GM23338 (cell line): ENCODE measurements at regions not wholly inside any gene's neighbourhood (a gene's known extent, or its start where the extent isn't known, plus 50 kb on each side); places are given as distances from the start of the nearest gene placed in this dataset.
"Not testable (repeated sequence)": the region's sequence is repeated elsewhere in the genome, so short reads cannot be mapped to it uniquely, and the experiment has no call there.

ENCODE experiments used
- ATAC-seq: fragments of 200-7000 bp; cut with Tn5 transposase; 3 replicates; pipeline ENCODE4 v1.9.1; 2020
- DNase-seq: peaks from one replicate; pipeline ENCODE4 v3.0.0-alpha.2; 2015; ENCODE audit warnings: low spot score
- H2AFZ ChIP-seq: fragments of 200-600 bp; sonication (generic); 2 replicates; pipeline ENCODE4 v1.8.0; 2016; ENCODE audit warnings: antibody characterized with exemption, mild to moderate bottlenecking, moderate library complexity
- H3F3A ChIP-seq: fragments of 200-600 bp; sonication (generic); replicated peaks from 2 replicates; pipeline ENCODE4 v1.8.0; 2017; ENCODE audit warnings: antibody characterized with exemption, mixed run types, low read depth
- H3K27ac ChIP-seq: fragments of 200-600 bp; sonication (generic); 2 replicates; pipeline ENCODE4 v1.6.1; 2016; ENCODE audit warnings: low read depth
- H3K27me3 ChIP-seq: fragments of 200-600 bp; sonication (generic); 2 replicates; pipeline ENCODE4 v1.8.0; 2016; ENCODE audit warnings: mild to moderate bottlenecking, mixed run types, moderate library complexity; ENCODE audit not compliant: insufficient read depth
- H3K36me3 ChIP-seq: fragments of 200-600 bp; sonication (generic); 2 replicates; pipeline ENCODE4 v1.8.0; 2016; ENCODE audit warnings: mild to moderate bottlenecking; ENCODE audit not compliant: insufficient read depth
- H3K4me1 ChIP-seq: fragments of 200-600 bp; sonication (generic); 2 replicates; pipeline ENCODE4 v1.8.0; 2016; ENCODE audit warnings: mild to moderate bottlenecking, moderate library complexity; ENCODE audit not compliant: insufficient read depth
- H3K4me2 ChIP-seq: fragments of 200-600 bp; sonication (generic); 2 replicates; pipeline ENCODE4 v1.7.1; 2017; ENCODE audit warnings: mixed run types
- H3K4me3 ChIP-seq: fragments of 200-600 bp; sonication (generic); 2 replicates; pipeline ENCODE4 v1.6.1; 2016; ENCODE audit warnings: mixed run types
- H3K79me2 ChIP-seq: fragments of 200-600 bp; sonication (generic); replicated peaks from 2 replicates; pipeline ENCODE4 v1.8.0; 2017; ENCODE audit warnings: mild to moderate bottlenecking; ENCODE audit not compliant: insufficient read depth
- H3K9me2 ChIP-seq: fragments of 200-600 bp; sonication (generic); 2 replicates; pipeline ENCODE4 v1.8.0; 2017; ENCODE audit not compliant: insufficient read depth
- H4K20me1 ChIP-seq: fragments of 200-600 bp; sonication (generic); replicated peaks from 2 replicates; pipeline ENCODE4 v1.8.0; 2017; ENCODE audit warnings: mild to moderate bottlenecking; ENCODE audit not compliant: insufficient read depth
- H3K27ac Mint-ChIP-seq: 2 replicates; pipeline ENCODE4 v1.8.0; 2020; ENCODE audit warnings: inconsistent platforms, mild to moderate bottlenecking, moderate library complexity, mixed read lengths
- H3K27me3 Mint-ChIP-seq: 3 replicates; pipeline ENCODE4 v1.8.0; 2022; ENCODE audit warnings: low read depth, mild to moderate bottlenecking, moderate library complexity, mixed read lengths, inconsistent platforms; ENCODE audit not compliant: insufficient read depth, poor library complexity
- H3K36me3 Mint-ChIP-seq: 3 replicates; pipeline ENCODE4 v1.8.0; 2021; ENCODE audit warnings: low read depth, mild to moderate bottlenecking, inconsistent platforms, moderate library complexity, mixed read lengths
- H3K4me1 Mint-ChIP-seq: 3 replicates; pipeline ENCODE4 v1.8.0; 2020; ENCODE audit warnings: mild to moderate bottlenecking, inconsistent platforms, mixed read lengths
- H3K4me3 Mint-ChIP-seq: 3 replicates; pipeline ENCODE4 v1.8.0; 2021; ENCODE audit warnings: moderate library complexity, mild to moderate bottlenecking, inconsistent platforms, mixed read lengths
- H3K9me3 Mint-ChIP-seq: 3 replicates; pipeline ENCODE4 v1.8.0; 2020; ENCODE audit warnings: moderate library complexity, mild to moderate bottlenecking, inconsistent platforms, mixed read lengths
- CREB1 ChIP-seq: fragments of 250-450 bp; sonication (Bioruptor Pico); IDR thresholded peaks from 2 replicates; pipeline ENCODE4 v1.5.0; 2020; ENCODE audit warnings: low read depth, mild to moderate bottlenecking, moderate library complexity
- EZH2 ChIP-seq: fragments of 200-600 bp; sonication (generic); IDR thresholded peaks from one replicate; pipeline ENCODE4 v1.8.0; 2017; ENCODE audit warnings: antibody characterized with exemption, mild to moderate bottlenecking, low read depth; ENCODE audit not compliant: unreplicated experiment
- EZH2phosphoT487 ChIP-seq: fragments of 200-600 bp; sonication (generic); IDR thresholded peaks from one replicate; pipeline ENCODE4 v1.8.1; 2018; ENCODE audit warnings: antibody characterized with exemption; ENCODE audit not compliant: unreplicated experiment
- JUNB ChIP-seq: IDR thresholded peaks from one replicate; pipeline ENCODE4 v1.6.1; 2016; ENCODE audit warnings: antibody characterized with exemption; ENCODE audit not compliant: unreplicated experiment
- NANOG ChIP-seq: IDR thresholded peaks from 2 replicates; pipeline ENCODE4 v1.6.1; 2016; ENCODE audit warnings: antibody characterized with exemption, borderline replicate concordance
- POLR2AphosphoS5 ChIP-seq: IDR thresholded peaks from 2 replicates; pipeline ENCODE4 v1.6.1; 2016; ENCODE audit warnings: antibody characterized with exemption, low read depth
- STAT1 ChIP-seq: IDR thresholded peaks from one replicate; pipeline ENCODE4 v1.6.1; 2016; ENCODE audit warnings: antibody characterized with exemption; ENCODE audit not compliant: unreplicated experiment
- ZNF114 ChIP-seq: fragments of 250-450 bp; sonication (Bioruptor Pico); IDR thresholded peaks from 2 replicates; pipeline ENCODE4 v1.5.0; 2020; ENCODE audit warnings: mild to moderate bottlenecking, moderate library complexity
- ZNF331 ChIP-seq: fragments of 250-450 bp; sonication (Bioruptor Pico); IDR thresholded peaks from 2 replicates; pipeline ENCODE4 v1.5.0; 2020; ENCODE audit warnings: low read depth, mild to moderate bottlenecking, moderate library complexity
- TF ChIP-seq, protein P1 (sequence below), 2 experiments: fragments of 200-600 bp in 1 of 2; sonication (generic) in 1 of 2; conservative IDR thresholded peaks; 2 replicates each; pipeline versions ENCODE4 v1.5.1 to v1.6.1; 2016 to 2017; ENCODE audit warnings: antibody characterized with exemption in 2 of 2, low read depth in 2 of 2, mild to moderate bottlenecking in 2 of 2, moderate library complexity in 1 of 2
- TF ChIP-seq, protein P2 (sequence below): IDR thresholded peaks from 2 replicates; pipeline ENCODE4 v1.6.1; 2016; ENCODE audit warnings: antibody characterized with exemption
- TF ChIP-seq, protein P3 (sequence below): IDR thresholded peaks from one replicate; pipeline ENCODE4 v1.6.1; 2018; ENCODE audit warnings: antibody characterized with exemption; ENCODE audit not compliant: unreplicated experiment

DNA sequence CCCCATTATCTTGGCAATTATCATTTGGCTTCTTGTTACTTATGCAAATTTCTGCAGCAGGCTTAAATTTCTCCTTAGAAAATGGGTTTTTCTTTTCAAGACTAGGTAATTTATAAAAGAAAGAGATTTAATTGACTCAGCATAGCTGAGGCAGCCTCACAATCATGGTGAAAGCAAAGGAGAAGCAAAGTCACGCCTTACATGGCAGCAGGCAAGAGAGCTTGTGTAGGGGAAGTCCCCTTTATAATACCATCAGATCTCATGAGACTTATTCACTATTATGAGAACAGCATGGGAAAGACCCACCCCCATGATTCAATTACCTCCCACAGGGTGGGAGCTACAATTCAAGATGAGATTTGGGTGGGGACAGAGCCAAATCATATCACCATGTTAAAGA, 158.3 kb upstream of the NRBF2 start:
- not testable (repeated sequence) for H2AFZ ChIP-seq, ATAC-seq, H3K4me1 Mint-ChIP-seq, H3K4me3 ChIP-seq, H3F3A ChIP-seq, H3K4me1 ChIP-seq, H3K4me2 ChIP-seq, H3K27ac ChIP-seq, DNase-seq, H3K27me3 Mint-ChIP-seq, H3K27me3 ChIP-seq, H3K36me3 ChIP-seq, H3K4me3 Mint-ChIP-seq, H3K27ac Mint-ChIP-seq, H4K20me1 ChIP-seq, H3K79me2 ChIP-seq
- H3K36me3 Mint-ChIP-seq: peaks cover 12% of the 10 kb centered on the region; the same call in 2 of the 3 replicates
- peaks cover 16% of the 10 kb centered on the region; the same call in 1 of the 2 replicates for H3K9me2 ChIP-seq
- peaks cover 32% of the 10 kb centered on the region for H3K9me3 Mint-ChIP-seq

DNA sequence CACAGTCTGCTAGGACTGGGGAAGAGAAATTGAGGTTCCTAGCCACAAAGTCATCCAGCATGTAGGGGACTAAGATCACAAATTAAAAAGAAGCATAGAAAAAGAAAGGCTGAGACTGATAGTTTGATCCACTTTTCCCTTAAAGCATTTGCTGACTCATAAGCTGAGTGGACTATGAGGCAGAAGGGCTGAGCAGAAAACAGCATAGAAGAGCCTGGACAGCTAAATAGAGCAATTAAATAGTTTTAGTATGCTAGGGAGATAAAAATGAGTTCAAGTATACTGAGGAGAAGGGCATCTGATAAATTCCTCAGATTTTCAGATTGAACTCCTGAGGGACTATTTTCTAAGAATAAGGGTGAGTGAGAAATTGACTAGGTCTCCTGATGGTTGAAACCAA, 155.9 kb upstream of the EGR2 start:
- H3K27ac Mint-ChIP-seq: no peak overlapping the region; the same call in 1 of the 2 replicates
- peaks cover 12% of the 10 kb centered on the region; the same call in 2 of the 3 replicates for H3K36me3 Mint-ChIP-seq
- H3K27ac ChIP-seq: no peak overlapping the region
- peaks cover 27% of the 10 kb centered on the region for H3K9me3 Mint-ChIP-seq
- no peak overlapping the region for H3K4me3 Mint-ChIP-seq
- H3K4me1 Mint-ChIP-seq: no peaks in the 10 kb centered on the region
- H3K4me3 ChIP-seq: no peak overlapping the region
- H3K27me3 ChIP-seq: no peaks in the 10 kb centered on the region
- DNase-seq (no peak), ATAC-seq (no peak)
- H3K79me2 ChIP-seq: no peaks in the 10 kb centered on the region
- H3K4me2 ChIP-seq: no peak overlapping the region
- peaks cover 7% of the 10 kb centered on the region; the same call in 1 of the 2 replicates for H3K9me2 ChIP-seq
- peak overlapping the region; percentile 59; the same call in 1 of the 2 replicates for H2AFZ ChIP-seq
- no peaks in the 10 kb centered on the region for H3K4me1 ChIP-seq
- H3F3A ChIP-seq: no peaks in the 10 kb centered on the region
- H4K20me1 ChIP-seq: no peaks in the 10 kb centered on the region
- H3K36me3 ChIP-seq: no peaks in the 10 kb centered on the region
- no peaks in the 10 kb centered on the region for H3K27me3 Mint-ChIP-seq
- TF ChIP-seq, protein P1, sequence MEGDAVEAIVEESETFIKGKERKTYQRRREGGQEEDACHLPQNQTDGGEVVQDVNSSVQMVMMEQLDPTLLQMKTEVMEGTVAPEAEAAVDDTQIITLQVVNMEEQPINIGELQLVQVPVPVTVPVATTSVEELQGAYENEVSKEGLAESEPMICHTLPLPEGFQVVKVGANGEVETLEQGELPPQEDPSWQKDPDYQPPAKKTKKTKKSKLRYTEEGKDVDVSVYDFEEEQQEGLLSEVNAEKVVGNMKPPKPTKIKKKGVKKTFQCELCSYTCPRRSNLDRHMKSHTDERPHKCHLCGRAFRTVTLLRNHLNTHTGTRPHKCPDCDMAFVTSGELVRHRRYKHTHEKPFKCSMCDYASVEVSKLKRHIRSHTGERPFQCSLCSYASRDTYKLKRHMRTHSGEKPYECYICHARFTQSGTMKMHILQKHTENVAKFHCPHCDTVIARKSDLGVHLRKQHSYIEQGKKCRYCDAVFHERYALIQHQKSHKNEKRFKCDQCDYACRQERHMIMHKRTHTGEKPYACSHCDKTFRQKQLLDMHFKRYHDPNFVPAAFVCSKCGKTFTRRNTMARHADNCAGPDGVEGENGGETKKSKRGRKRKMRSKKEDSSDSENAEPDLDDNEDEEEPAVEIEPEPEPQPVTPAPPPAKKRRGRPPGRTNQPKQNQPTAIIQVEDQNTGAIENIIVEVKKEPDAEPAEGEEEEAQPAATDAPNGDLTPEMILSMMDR (conservative IDR thresholded peaks at IDR 0.05; ENCODE audit: low read depth in 2 of 2): no peak
- TF ChIP-seq NANOG (no peak), STAT1 (no peak), POLR2AphosphoS5 (no peak), ZNF114 (CRISPR knock-in tag) (no peak), CREB1 (no peak), JUNB (no peak), EZH2phosphoT487 (no peak), EZH2 (no peak), ZNF331 (CRISPR knock-in tag) (no peak)
- TF ChIP-seq, protein P2, sequence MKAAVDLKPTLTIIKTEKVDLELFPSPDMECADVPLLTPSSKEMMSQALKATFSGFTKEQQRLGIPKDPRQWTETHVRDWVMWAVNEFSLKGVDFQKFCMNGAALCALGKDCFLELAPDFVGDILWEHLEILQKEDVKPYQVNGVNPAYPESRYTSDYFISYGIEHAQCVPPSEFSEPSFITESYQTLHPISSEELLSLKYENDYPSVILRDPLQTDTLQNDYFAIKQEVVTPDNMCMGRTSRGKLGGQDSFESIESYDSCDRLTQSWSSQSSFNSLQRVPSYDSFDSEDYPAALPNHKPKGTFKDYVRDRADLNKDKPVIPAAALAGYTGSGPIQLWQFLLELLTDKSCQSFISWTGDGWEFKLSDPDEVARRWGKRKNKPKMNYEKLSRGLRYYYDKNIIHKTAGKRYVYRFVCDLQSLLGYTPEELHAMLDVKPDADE: no peak
- TF ChIP-seq, protein P3, sequence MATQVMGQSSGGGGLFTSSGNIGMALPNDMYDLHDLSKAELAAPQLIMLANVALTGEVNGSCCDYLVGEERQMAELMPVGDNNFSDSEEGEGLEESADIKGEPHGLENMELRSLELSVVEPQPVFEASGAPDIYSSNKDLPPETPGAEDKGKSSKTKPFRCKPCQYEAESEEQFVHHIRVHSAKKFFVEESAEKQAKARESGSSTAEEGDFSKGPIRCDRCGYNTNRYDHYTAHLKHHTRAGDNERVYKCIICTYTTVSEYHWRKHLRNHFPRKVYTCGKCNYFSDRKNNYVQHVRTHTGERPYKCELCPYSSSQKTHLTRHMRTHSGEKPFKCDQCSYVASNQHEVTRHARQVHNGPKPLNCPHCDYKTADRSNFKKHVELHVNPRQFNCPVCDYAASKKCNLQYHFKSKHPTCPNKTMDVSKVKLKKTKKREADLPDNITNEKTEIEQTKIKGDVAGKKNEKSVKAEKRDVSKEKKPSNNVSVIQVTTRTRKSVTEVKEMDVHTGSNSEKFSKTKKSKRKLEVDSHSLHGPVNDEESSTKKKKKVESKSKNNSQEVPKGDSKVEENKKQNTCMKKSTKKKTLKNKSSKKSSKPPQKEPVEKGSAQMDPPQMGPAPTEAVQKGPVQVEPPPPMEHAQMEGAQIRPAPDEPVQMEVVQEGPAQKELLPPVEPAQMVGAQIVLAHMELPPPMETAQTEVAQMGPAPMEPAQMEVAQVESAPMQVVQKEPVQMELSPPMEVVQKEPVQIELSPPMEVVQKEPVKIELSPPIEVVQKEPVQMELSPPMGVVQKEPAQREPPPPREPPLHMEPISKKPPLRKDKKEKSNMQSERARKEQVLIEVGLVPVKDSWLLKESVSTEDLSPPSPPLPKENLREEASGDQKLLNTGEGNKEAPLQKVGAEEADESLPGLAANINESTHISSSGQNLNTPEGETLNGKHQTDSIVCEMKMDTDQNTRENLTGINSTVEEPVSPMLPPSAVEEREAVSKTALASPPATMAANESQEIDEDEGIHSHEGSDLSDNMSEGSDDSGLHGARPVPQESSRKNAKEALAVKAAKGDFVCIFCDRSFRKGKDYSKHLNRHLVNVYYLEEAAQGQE: no peak
